Rectal smooth muscle tissue (tissue), 1 donor: ENCODE measurements at regions not wholly inside any gene's neighbourhood (a gene's known extent, or its start where the extent isn't known, plus 50 kb on each side); places are given as distances from the start of the nearest gene placed in this dataset.
"Not testable (repeated sequence)": the region's sequence is repeated elsewhere in the genome, so short reads cannot be mapped to it uniquely, and the experiment has no call there.

Experiments used
- H3K27ac ChIP-seq: one replicate; pipeline ENCODE4 v1.7.0; 2013; ENCODE audit warnings: low read depth, low read length, inconsistent platforms
- H3K27me3 ChIP-seq: one replicate; pipeline ENCODE4 v1.7.0; 2013; ENCODE audit warnings: low read length; ENCODE audit not compliant: control insufficient read depth, insufficient read depth
- H3K36me3 ChIP-seq: one replicate; pipeline ENCODE4 v1.7.0; 2013; ENCODE audit warnings: low read length; ENCODE audit not compliant: control insufficient read depth, insufficient read depth
- H3K4me1 ChIP-seq: one replicate; pipeline ENCODE4 v1.7.0; 2013; ENCODE audit warnings: low read length; ENCODE audit not compliant: control insufficient read depth, insufficient read depth
- H3K4me3 ChIP-seq: one replicate; pipeline ENCODE4 v1.7.0; 2013; ENCODE audit warnings: low read length
- H3K9ac ChIP-seq: one replicate; pipeline ENCODE4 v1.7.0; 2013; ENCODE audit warnings: low read length

DNA sequence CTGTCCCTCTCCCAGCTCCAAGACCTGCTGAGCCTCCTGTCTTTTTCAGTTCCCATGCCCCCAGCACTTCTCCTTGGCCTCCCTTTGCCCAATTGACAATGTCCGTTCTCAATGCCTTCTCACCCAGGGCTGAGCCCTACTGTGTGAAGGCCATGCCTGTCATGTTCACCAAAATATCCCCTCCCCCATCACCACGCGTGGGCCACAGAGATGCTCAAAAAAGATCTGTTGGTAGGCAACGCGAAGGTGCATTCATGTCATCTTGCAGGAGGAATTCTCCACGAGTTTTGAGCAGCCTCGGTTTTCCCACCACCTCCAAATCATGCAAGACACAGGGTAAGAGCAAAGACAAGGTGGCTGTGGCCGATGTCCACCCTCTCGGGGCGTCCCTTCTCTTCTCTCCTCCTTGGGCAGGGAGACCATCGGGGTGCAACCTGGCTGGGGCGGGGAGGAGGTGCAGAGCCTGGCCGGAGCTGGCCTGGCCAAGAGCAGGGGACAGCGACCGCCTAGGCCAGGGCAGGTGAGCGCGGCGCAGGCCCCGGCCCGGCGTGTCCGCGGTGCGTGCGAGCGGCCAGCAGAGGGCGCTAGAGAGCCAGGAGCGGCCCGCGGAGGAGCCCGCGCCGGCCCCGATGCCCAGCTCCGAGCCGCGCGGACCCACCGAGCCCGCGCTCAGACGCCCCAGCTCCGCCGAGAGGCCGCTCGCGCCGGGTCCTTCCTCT is 56.3 kb upstream of the KRTAP5-11 start:
- H3K9ac ChIP-seq, H3K36me3 ChIP-seq, H3K27ac ChIP-seq, H3K4me1 ChIP-seq, H3K27me3 ChIP-seq: not testable (repeated sequence)
- peak overlapping the region; percentile 36 for H3K4me3 ChIP-seq

- not testable (repeated sequence) for H3K27ac ChIP-seq, H3K36me3 ChIP-seq, H3K9ac ChIP-seq, H3K27me3 ChIP-seq, H3K4me1 ChIP-seq
- H3K4me3 ChIP-seq = peak overlapping the region; percentile 36
Observed at GRCh38 chr11:71639520-71639849, 56.8 kb upstream of the KRTAP5-11 start.

DNA sequence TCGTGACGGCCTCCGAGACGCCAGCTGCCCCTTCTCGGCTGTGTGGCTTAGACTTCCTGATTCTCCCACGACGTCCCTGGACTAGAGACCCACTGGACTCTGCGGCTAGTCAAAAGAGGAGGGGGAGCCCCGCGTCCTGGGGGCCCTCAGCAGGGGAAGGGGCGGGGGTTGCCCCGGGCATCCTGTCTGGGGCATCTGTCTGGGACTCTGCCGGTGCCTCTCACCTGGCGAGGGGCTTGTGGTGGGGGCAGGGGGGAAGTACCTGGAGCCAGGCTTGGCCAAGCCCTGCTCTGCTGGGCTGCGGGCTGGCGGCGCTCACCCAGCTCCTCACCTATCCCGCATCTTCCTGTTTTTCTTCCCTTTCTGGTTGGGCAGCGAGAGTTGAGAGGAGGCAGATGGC is 57.2 kb upstream of the KRTAP5-11 start:
- not testable (repeated sequence) for H3K4me3 ChIP-seq, H3K9ac ChIP-seq, H3K36me3 ChIP-seq, H3K4me1 ChIP-seq, H3K27ac ChIP-seq, H3K27me3 ChIP-seq

- H3K4me3 ChIP-seq, H3K36me3 ChIP-seq, H3K4me1 ChIP-seq: not testable (repeated sequence)
Observed at GRCh38 chr11:71647078-71647477, 64.4 kb upstream of the KRTAP5-11 start.

DNA sequence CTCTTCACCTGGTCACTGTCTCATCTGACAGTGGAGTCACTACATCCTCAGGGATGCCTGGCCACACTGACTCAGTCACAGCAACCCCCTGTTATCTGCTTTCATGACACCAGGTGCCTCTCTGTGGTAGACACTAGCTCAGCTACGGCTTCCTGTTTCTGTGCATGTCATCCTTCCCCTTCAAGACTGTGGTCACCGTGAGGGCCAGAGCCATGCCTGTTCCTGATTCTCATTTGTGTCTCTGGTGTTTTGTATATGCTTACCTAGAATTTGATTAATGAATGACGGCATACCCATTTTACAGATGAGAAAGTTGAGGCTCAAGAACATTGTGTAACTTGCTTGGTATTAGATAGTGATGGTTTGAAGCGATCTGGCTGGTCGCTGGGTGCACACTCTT is 70.3 kb upstream of the KRTAP5-11 start:
- H3K27ac ChIP-seq, H3K4me3 ChIP-seq, H3K36me3 ChIP-seq, H3K4me1 ChIP-seq, H3K27me3 ChIP-seq, H3K9ac ChIP-seq: not testable (repeated sequence)

More at GRCh38 chr11:71647078-71647477, 64.4 kb upstream of the KRTAP5-11 start:
- not testable (repeated sequence) for H3K9ac ChIP-seq, H3K27ac ChIP-seq, H3K27me3 ChIP-seq

- H3K27me3 ChIP-seq, H3K4me1 ChIP-seq, H3K4me3 ChIP-seq, H3K9ac ChIP-seq, H3K27ac ChIP-seq, H3K36me3 ChIP-seq: not testable (repeated sequence)
Observed at GRCh38 chr11:71654423-71654822, 71.7 kb upstream of the KRTAP5-11 start.

- not testable (repeated sequence) for H3K27ac ChIP-seq, H3K4me3 ChIP-seq, H3K27me3 ChIP-seq, H3K36me3 ChIP-seq, H3K9ac ChIP-seq, H3K4me1 ChIP-seq
Observed at GRCh38 chr11:71655041-71655440, 72.4 kb upstream of the KRTAP5-11 start.

DNA sequence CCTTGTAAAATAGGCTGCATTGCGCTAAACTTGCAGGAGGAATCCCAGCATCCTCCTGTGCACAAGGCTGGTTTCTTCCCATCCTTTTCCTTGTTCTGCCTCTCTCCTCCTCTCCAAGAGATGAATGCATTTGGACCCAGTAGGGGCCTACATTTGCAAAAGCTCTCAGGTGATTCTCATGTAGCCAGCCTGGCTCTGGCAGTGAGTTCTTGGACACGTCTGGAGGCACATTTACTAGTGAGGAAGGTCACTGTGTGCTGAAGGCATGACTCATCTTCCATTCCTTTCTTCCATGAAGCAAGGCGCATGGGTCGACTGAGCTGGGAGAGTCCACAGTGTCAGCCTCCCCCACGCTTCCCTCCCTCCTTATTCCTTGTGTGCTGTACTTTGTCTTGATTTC is 73.8 kb upstream of the KRTAP5-11 start:
- H3K27me3 ChIP-seq, H3K27ac ChIP-seq, H3K4me3 ChIP-seq, H3K36me3 ChIP-seq, H3K4me1 ChIP-seq, H3K9ac ChIP-seq: not testable (repeated sequence)

DNA sequence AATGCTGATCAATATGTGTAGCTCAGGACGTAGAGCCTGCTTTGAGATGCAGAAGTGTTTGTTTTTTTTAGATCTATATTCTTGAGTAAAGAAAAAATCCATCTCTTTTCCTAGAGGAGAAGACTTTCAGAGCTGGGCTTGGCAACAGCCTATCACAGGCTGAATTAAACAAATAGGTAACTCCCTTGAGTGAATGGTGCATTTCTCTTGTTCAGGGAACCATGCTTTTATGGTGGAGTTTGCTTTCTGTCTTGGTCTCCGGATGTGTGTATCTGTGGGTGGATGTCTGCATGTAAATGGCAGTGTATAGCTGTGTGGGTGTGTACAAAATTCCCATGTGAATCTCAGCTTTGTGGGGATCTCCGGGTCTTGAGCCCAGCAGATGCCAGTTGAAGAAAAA is 82.3 kb upstream of the KRTAP5-11 start:
- not testable (repeated sequence) for H3K4me3 ChIP-seq, H3K36me3 ChIP-seq, H3K9ac ChIP-seq, H3K27ac ChIP-seq, H3K27me3 ChIP-seq, H3K4me1 ChIP-seq

GRCh38 chr11:71698110-71698509 is 115.4 kb upstream of the KRTAP5-11 start:
- H3K36me3 ChIP-seq, H3K4me1 ChIP-seq, H3K27me3 ChIP-seq: not testable (repeated sequence)

GRCh38 chr11:71698961-71699360 is 116.3 kb upstream of the KRTAP5-11 start:
- H3K27ac ChIP-seq, H3K9ac ChIP-seq, H3K4me3 ChIP-seq, H3K36me3 ChIP-seq, H3K4me1 ChIP-seq, H3K27me3 ChIP-seq: not testable (repeated sequence)

More at GRCh38 chr11:71698110-71698509, 115.4 kb upstream of the KRTAP5-11 start:
- H3K27ac ChIP-seq, H3K4me3 ChIP-seq, H3K9ac ChIP-seq: not testable (repeated sequence)

DNA sequence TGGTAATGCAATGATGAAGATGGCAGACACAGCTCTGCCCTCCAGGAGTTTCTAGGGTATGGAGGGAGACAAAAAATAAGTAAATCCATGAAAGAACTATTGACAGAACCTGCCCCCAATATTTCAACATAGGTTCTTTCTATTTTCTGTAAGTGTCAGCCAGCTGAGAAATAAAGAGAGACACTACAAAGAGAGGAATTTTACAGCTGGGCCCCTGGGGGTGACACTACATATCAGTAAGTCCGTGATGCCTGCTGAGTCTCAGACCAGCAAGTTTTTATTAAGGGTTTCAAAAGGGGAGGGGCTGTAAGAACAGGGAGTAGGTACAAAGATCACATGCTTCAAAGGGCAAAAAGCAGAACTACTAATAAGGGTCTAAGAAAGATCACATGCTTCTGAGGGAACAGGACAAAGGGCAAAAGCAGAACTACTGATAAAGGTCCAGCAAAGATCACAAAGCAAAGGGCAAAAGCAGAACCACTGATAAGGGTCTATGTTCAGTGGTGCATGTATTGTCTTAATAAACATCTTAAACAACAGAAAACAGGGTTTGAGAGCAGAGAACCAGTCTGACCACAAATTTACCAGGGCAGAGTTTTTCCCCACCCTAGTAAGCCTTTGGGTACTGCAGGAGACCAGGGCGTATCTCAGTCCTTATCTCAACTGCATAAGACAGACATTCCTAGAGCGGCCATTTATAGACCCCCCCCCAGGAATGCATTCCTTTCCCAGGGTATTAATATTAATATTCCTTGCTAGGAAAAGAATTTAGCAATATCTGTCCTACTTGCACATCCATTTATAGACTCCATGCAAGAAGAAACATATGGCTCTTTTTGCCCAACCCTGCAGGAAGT is 119.0 kb upstream of the KRTAP5-11 start:
- not testable (repeated sequence) for H3K27me3 ChIP-seq, H3K4me3 ChIP-seq, H3K36me3 ChIP-seq, H3K4me1 ChIP-seq, H3K27ac ChIP-seq, H3K9ac ChIP-seq
